ENCODE measurements at regions not wholly inside any gene's neighbourhood (a gene's known extent, or its start where the extent isn't known, plus 50 kb on each side); places are given as distances from the start of the nearest gene placed in this dataset.
"Not testable (repeated sequence)": the region's sequence is repeated elsewhere in the genome, so short reads cannot be mapped to it uniquely, and the experiment has no call there.

DNA sequence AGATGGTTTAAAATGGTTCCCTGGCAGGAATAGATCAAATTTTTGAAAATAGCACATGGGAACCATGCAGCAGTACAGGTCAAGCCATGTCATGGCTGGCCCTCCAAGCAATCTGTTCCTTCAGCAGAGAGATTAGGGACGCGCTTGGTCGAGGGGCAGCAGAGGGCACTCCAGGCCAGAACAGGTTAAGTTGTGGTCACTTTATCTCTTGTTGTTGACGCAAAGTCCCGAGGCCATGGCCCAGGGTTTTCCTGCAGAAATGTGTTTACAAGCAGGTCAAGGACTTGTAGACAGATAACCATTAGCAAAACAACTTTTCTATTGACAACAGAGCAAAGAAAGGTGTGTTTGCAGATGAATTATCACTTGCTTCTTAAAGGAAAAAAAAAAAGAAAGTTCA is 570.0 kb upstream of the NR2F2 start:
- Histone ChIP-seq H3K27me3 (no peaks in the 10 kb centered on the region), H3K9me3 (no peaks in the 10 kb centered on the region), H3K36me3 (no peaks in the 10 kb centered on the region), H3K4me3 (no peak overlapping the region)
- DNase-seq, result peak; percentile 5

GRCh38 chr15:95761501-95762165 is 568.9 kb upstream of the NR2F2 start:
- Histone ChIP-seq H3K9me3 (no peaks in the 10 kb centered on the region), H3K36me3 (no peaks in the 10 kb centered on the region), H3K27me3 (no peaks in the 10 kb centered on the region), H3K4me3 (no peak overlapping the region)
- no peak for DNase-seq

- Histone ChIP-seq H3K27me3 (no peaks in the 10 kb centered on the region), H3K4me3 (no peak overlapping the region)
Observed at GRCh38 chr15:95763426-95763825, 567.1 kb upstream of the NR2F2 start.

GRCh38 chr15:95765161-95765560 is 565.3 kb upstream of the NR2F2 start:
- H3K4me3 ChIP-seq, result no peak overlapping the region
- DNase-seq, result no peak
- H3K27me3 ChIP-seq, result no peaks in the 10 kb centered on the region
- H3K9me3 ChIP-seq, result no peaks in the 10 kb centered on the region
- H3K36me3 ChIP-seq, result no peaks in the 10 kb centered on the region

More at GRCh38 chr15:95763426-95763825, 567.1 kb upstream of the NR2F2 start:
- no peak for DNase-seq
- no peaks in the 10 kb centered on the region for H3K36me3 ChIP-seq
- H3K9me3 ChIP-seq, result no peaks in the 10 kb centered on the region

GRCh38 chr15:95770196-95770595 is 560.3 kb upstream of the NR2F2 start:
- Histone ChIP-seq H3K4me3 (no peak overlapping the region), H3K36me3 (no peaks in the 10 kb centered on the region), H3K27me3 (no peaks in the 10 kb centered on the region), H3K9me3 (no peaks in the 10 kb centered on the region)
- peak; percentile 5 for DNase-seq

- no peak overlapping the region for H3K4me3 ChIP-seq
- H3K27me3 ChIP-seq, result no peaks in the 10 kb centered on the region
- no peaks in the 10 kb centered on the region for H3K36me3 ChIP-seq
- no peaks in the 10 kb centered on the region for H3K9me3 ChIP-seq
- no peak for DNase-seq
Observed at GRCh38 chr15:95772982-95773381, 557.5 kb upstream of the NR2F2 start.

DNA sequence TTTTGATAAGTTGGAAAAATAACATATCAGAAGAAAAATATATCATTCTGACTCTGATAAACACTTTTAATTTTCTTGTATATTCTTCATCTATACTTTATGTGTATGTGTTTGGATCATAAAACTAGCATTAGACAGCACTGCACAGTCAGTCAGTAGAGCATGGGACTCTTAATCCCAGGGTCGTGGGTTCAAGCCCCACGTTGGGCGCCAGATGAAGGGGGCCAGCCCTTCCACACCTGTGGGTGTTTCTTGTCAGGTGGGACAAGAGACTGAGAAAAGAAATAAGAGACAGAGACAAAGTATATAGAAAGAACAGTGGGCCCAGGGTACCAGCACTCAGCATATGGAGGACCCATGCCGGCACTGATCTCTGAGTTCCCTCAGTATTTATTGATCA is 546.0 kb upstream of the NR2F2 start:
- no peaks in the 10 kb centered on the region for H3K36me3 ChIP-seq
- no peak overlapping the region for H3K4me3 ChIP-seq
- no peaks in the 10 kb centered on the region for H3K27me3 ChIP-seq
- peaks cover 8% of the 10 kb centered on the region for H3K9me3 ChIP-seq
- DNase-seq, result no peak

DNA sequence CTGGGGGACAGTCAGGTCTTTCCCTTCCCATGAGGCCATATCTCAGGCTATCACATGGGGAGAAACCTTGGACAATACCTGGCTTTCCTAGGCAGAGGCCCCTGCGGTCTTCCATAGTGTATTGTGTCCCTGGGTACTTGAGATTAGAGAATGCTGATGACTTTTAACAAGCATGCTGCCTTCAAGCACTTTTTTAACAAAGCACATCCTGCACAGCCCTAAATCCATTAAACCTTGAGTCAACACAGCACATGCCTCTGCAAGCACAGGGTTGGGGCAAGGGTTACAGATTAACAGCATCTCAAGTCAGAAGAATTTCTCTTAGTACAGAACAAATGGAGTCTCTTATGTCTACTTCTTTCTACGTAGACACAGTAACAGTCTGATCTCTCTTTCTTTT is 545.2 kb upstream of the NR2F2 start:
- H3K9me3 ChIP-seq, H3K36me3 ChIP-seq, H3K4me3 ChIP-seq: not testable (repeated sequence)

DNA sequence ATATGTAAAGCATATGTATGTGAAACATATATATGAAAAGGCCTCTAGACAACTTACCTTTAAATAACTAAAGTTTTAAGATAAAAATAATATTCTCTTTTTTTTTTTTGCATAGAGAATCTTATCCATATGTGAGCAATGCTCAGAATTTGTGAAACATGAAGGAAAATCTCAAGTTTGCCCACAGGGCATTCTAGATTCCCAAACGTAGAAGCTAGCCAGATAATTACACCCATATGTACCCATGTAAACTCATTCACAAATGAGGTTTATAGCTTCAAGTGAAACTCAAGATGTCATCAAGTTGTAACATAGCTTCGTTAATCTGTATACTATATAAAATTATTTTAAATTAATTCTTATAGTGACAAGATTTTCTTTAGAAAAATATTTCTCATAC is 537.3 kb upstream of the NR2F2 start:
- no peak for DNase-seq
- no peaks in the 10 kb centered on the region for H3K36me3 ChIP-seq
- H3K9me3 ChIP-seq, result no peaks in the 10 kb centered on the region
- H3K27me3 ChIP-seq, result no peaks in the 10 kb centered on the region
- no peak overlapping the region for H3K4me3 ChIP-seq

More for the DNA sequence above, 545.2 kb upstream of the NR2F2 start:
- H3K27me3 ChIP-seq, DNase-seq: not testable (repeated sequence)

DNA sequence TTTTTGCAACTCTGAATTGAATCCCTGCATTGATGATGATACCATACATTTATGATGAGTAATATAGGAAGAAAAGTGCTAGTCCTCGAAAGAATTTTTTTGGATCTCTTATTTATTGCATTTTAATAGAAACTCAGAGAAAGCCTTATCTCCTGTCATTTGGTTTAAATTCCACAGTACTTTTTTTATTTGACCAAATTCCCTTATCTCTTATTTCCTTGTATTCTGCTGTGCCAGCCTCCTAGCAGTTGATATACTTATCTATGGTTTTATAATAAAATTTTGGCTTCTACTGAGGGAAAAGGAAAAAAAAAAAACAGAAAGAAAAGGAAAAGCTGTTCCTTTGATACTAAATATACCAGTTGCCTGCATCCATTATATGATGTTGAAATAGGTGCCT is 535.1 kb upstream of the NR2F2 start:
- Histone ChIP-seq H3K27me3 (no peaks in the 10 kb centered on the region), H3K9me3 (no peaks in the 10 kb centered on the region), H3K36me3 (no peaks in the 10 kb centered on the region), H3K4me3 (no peak overlapping the region)
- DNase-seq, result no peak

GRCh38 chr15:95799286-95800200 is 531.0 kb upstream of the NR2F2 start:
- Histone ChIP-seq H3K36me3 (no peaks in the 10 kb centered on the region), H3K4me3 (no peak overlapping the region), H3K9me3 (no peaks in the 10 kb centered on the region), H3K27me3 (no peaks in the 10 kb centered on the region)
- DNase-seq, result no peak

DNA sequence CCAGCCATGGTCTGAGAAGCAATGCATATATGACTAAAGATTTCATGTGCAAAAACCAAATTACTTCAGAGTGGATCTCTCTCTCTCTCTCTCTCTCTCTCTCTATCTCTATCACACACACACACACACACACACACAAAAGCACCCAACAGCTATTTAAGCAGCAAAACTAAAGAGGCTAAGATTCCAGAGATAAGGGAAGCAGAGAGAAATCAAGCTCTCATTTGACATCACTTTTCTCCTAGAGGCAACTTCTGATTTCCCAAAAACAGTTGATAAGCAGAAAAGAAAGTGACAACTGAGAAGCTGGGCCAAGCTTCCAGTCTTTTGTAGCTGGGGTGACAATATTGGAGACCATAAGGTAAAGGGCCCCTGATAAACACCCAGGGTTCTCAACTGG is 526.0 kb upstream of the NR2F2 start:
- no peak overlapping the region for H3K4me3 ChIP-seq
- DNase-seq, result no peak
- no peaks in the 10 kb centered on the region for H3K36me3 ChIP-seq
- no peaks in the 10 kb centered on the region for H3K27me3 ChIP-seq
- H3K9me3 ChIP-seq, result no peaks in the 10 kb centered on the region

DNA sequence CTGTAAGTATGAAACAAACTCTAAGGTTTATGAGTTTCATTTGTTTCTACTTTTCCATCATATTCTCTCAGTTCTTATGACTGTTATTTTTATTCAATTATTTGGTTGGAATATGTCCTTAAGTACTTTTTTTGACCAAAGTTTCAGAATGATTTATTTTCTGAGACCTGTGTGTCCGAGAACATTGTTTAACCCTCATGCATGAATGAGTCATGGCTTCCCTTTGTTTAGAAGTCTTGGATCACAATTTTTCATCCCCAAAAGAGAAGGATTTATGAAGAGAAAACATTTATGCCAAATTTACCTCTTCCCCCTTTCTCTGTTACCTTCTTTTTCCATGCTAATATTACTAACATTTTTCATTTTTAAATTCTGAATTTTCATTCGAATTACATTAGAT is 518.0 kb upstream of the NR2F2 start:
- no peaks in the 10 kb centered on the region for H3K27me3 ChIP-seq
- H3K9me3 ChIP-seq, result no peaks in the 10 kb centered on the region
- no peak for DNase-seq
- no peak overlapping the region for H3K4me3 ChIP-seq
- no peaks in the 10 kb centered on the region for H3K36me3 ChIP-seq

DNA sequence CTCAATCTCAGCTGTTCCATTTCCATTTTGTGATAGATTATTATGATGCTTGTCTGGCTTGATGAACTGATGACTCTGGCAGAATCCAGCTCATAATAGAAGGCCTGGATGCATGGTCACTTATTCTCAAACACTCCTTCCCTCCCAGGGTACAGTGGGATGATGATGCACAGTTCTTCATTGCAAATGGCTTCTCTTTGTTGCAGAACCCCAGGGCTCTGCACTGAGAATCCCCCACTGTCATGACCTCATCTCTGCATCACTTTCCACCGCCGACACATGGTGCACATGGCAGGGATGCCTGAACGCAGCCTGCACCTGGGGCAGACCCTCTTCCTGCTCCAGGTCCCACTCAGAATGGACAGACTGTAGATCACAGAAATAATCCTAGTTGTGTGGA is 515.6 kb upstream of the NR2F2 start:
- no peaks in the 10 kb centered on the region for H3K27me3 ChIP-seq
- no peaks in the 10 kb centered on the region for H3K9me3 ChIP-seq
- no peaks in the 10 kb centered on the region for H3K36me3 ChIP-seq
- no peak for DNase-seq
- no peak overlapping the region for H3K4me3 ChIP-seq

DNA sequence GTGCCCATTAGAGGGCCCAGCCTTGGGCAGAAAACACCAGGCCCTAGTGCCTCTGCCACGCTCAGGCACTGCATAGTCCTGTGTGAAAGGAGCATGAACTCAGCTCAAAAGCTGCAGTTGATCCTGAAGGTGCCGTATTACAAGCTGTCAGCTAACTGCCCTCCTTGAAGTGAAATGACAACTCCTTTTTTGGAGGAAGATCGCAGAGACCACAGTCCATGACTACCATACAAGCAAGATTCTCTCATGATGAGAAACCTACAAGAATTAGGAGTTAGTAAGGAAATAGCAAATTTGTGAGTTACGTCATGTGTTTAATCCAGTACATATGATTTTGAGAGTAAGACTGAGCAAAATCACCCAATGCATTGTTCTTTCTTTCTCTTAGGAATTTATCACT is 513.9 kb upstream of the NR2F2 start:
- Histone ChIP-seq H3K27me3 (no peaks in the 10 kb centered on the region), H3K36me3 (no peaks in the 10 kb centered on the region), H3K4me3 (no peak overlapping the region), H3K9me3 (no peaks in the 10 kb centered on the region)
- no peak for DNase-seq

- no peaks in the 10 kb centered on the region for H3K36me3 ChIP-seq
- no peak for DNase-seq
- H3K9me3 ChIP-seq, result no peaks in the 10 kb centered on the region
- no peaks in the 10 kb centered on the region for H3K27me3 ChIP-seq
- no peak overlapping the region for H3K4me3 ChIP-seq
Observed at GRCh38 chr15:95822961-95823360, 507.5 kb upstream of the NR2F2 start.

DNA sequence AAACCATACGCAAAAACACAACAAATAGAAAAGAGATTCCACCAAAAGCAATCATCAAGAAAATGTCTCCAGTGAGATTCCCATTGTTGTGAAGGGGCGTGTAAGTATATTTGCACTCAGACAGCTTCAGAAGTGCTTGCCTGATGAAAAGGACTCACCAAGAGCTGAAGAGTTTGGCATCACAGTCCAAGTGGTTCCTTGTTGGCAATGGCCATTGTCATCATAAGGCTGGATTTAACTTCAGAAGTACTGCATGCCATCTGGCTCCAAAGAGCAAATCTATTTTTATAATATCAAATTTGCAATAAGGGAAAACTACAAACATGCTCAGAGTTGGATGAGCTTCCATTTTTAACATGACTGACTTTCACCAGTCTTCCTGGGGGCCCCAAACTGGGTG is 505.3 kb upstream of the NR2F2 start:
- H3K4me3 ChIP-seq, result no peak overlapping the region
- no peak for DNase-seq
- no peaks in the 10 kb centered on the region for H3K9me3 ChIP-seq
- H3K27me3 ChIP-seq, result no peaks in the 10 kb centered on the region
- H3K36me3 ChIP-seq, result no peaks in the 10 kb centered on the region
